HG03196 (cell line): ENCODE measurements at regions not wholly inside any gene's neighbourhood (a gene's known extent, or its start where the extent isn't known, plus 50 kb on each side); places are given as distances from the start of the nearest gene placed in this dataset.

Source experiments
- ATAC-seq: cut with Tn5 transposase; IDR thresholded peaks from one replicate; pipeline ENCODE4 v1.9.1; 2021; ENCODE audit not compliant: unreplicated experiment

GRCh38 chr2:150732064-150732463 is 244.6 kb upstream of the RND3 start:
- peak; percentile 63 for ATAC-seq

GRCh38 chr2:150729495-150729955 is 242.1 kb upstream of the RND3 start:
- peak; percentile 78 for ATAC-seq

- no peak for ATAC-seq
Measured at GRCh38 chr2:150718280-150718679, 230.8 kb upstream of the RND3 start.

GRCh38 chr2:150716186-150716585 is 228.7 kb upstream of the RND3 start:
- no peak for ATAC-seq

- no peak for ATAC-seq
Measured at GRCh38 chr2:150715501-150715900, 228.0 kb upstream of the RND3 start.

- ATAC-seq = no peak
Measured at GRCh38 chr2:150710916-150711315, 223.4 kb upstream of the RND3 start.

GRCh38 chr2:150710041-150710440 is 222.6 kb upstream of the RND3 start:
- no peak for ATAC-seq

GRCh38 chr2:150706561-150706960 is 219.1 kb upstream of the RND3 start:
- ATAC-seq = no peak

- ATAC-seq = peak; percentile 53
Measured at GRCh38 chr2:150705767-150706166, 218.3 kb upstream of the RND3 start.

- ATAC-seq = no peak
Measured at GRCh38 chr2:150705357-150705756, 217.9 kb upstream of the RND3 start.

GRCh38 chr2:150702791-150703190 is 215.3 kb upstream of the RND3 start:
- no peak for ATAC-seq

GRCh38 chr2:150700666-150701580 is 213.5 kb upstream of the RND3 start:
- ATAC-seq = no peak

GRCh38 chr2:150699218-150699617 is 211.8 kb upstream of the RND3 start:
- ATAC-seq = no peak

- ATAC-seq = no peak
Measured at GRCh38 chr2:150698016-150698661, 210.7 kb upstream of the RND3 start.

GRCh38 chr2:150697596-150697995 is 210.1 kb upstream of the RND3 start:
- no peak for ATAC-seq

- ATAC-seq = no peak
Measured at GRCh38 chr2:150695451-150696135, 208.1 kb upstream of the RND3 start.

- ATAC-seq = no peak
Measured at GRCh38 chr2:150693556-150693955, 206.1 kb upstream of the RND3 start.

- ATAC-seq = no peak
Measured at GRCh38 chr2:150690870-150691269, 203.4 kb upstream of the RND3 start.

GRCh38 chr2:150690261-150690660 is 202.8 kb upstream of the RND3 start:
- no peak for ATAC-seq

GRCh38 chr2:150689590-150689989 is 202.1 kb upstream of the RND3 start:
- no peak for ATAC-seq

GRCh38 chr2:150688016-150688415 is 200.5 kb upstream of the RND3 start:
- no peak for ATAC-seq

GRCh38 chr2:150686391-150686790 is 198.9 kb upstream of the RND3 start:
- no peak for ATAC-seq
